Activated naive CD8-positive, alpha-beta T cell treated with anti-CD3 and anti-CD28 coated beads, Interleukin-2, amount 10 ng/mL, durations not matched to agents 7 days and 5 days (primary cell): ENCODE measurements at regions not wholly inside any gene's neighbourhood (a gene's known extent, or its start where the extent isn't known, plus 50 kb on each side); places are given as distances from the start of the nearest gene placed in this dataset.
"Not testable (repeated sequence)": the region's sequence is repeated elsewhere in the genome, so short reads cannot be mapped to it uniquely, and the experiment has no call there.

Experiments used
- ATAC-seq: fragments of 150-1000 bp; cut with Tn5 transposase; one replicate; pipeline ENCODE4 v1.10.0; 2021; ENCODE audit warnings: low read depth, moderate library complexity
- POLR2A ChIA-PET: fragments of 350-600 bp; sonication (Branson Sonifier 250); formaldehyde crosslinking; loops from one replicate; lab custom pipeline; 2021; ENCODE audit warnings: antibody characterized with exemption; lab: Charles Lee
- DNase-seq: peaks from one replicate; pipeline ENCODE4 v3.0.0; 2021
- H3K27ac Mint-ChIP-seq: one replicate; pipeline ENCODE4 v1.8.0; 2022; ENCODE audit warnings: mild to moderate bottlenecking, mixed read lengths
- H3K27me3 Mint-ChIP-seq: one replicate; pipeline ENCODE4 v1.8.0; 2022; ENCODE audit warnings: mild to moderate bottlenecking, moderate library complexity, mixed read lengths
- H3K36me3 Mint-ChIP-seq: one replicate; pipeline ENCODE4 v1.8.0; 2021; ENCODE audit warnings: mild to moderate bottlenecking, mixed read lengths
- H3K4me1 Mint-ChIP-seq: one replicate; pipeline ENCODE4 v1.8.0; 2021; ENCODE audit warnings: mixed read lengths
- H3K4me3 Mint-ChIP-seq: one replicate; pipeline ENCODE4 v1.8.0; 2022; ENCODE audit warnings: mild to moderate bottlenecking, moderate library complexity, mixed read lengths
- H3K9me3 Mint-ChIP-seq: one replicate; pipeline ENCODE4 v1.8.0; 2021; ENCODE audit warnings: mixed read lengths

DNA sequence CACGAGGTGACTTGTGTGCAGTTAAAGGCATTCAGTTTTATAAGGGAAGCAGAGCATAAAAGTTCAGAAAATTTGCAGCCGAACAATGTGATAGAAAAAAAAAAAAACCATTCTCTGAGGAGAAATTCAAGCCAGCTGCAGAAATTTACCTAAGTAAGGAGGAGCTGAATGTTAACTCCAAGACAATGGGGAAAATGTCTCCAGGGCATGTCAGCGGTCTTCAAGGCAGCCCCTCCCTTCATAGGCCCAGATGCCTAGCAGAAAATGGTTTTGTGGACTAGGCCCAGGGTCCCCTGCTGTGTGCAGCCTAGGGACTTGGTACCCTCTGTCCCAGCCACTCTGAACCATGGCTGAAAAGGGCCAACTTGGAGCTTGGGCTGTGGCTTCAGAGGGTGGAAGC is 1764.0 kb downstream of the C4orf33 start:
- ATAC-seq = no peak
- H3K27ac Mint-ChIP-seq = no peak overlapping the region
- H3K4me3 Mint-ChIP-seq = no peak overlapping the region
- no peaks in the 10 kb centered on the region for H3K27me3 Mint-ChIP-seq
- POLR2A ChIA-PET = no interaction called here
- H3K36me3 Mint-ChIP-seq = no peaks in the 10 kb centered on the region
- DNase-seq = no peak
- peaks cover 7% of the 10 kb centered on the region for H3K9me3 Mint-ChIP-seq
- H3K4me1 Mint-ChIP-seq = no peaks in the 10 kb centered on the region

DNA sequence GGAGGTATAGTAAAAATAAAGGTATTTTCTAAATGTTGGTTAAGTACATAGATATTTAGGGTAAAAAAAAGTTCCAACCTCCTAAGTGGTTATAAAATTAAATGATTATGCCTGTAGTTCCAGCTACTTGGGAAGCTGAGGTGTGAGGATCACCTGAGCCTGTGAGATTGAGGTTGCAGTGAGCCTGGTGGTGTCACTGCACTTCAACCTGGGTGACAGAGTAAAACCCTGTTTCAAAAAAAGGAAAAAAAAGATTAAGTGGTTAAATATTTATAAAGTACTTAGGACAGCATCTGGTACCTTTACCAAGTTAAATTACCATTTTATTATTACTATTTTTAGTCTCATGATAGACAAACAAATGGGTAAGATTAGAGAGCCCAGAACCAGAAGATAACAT is 1801.0 kb downstream of the C4orf33 start:
- Mint-ChIP-seq H3K9me3 (no peaks in the 10 kb centered on the region), H3K27me3 (no peaks in the 10 kb centered on the region), H3K4me3 (no peak overlapping the region), H3K27ac (no peak overlapping the region), H3K4me1 (no peaks in the 10 kb centered on the region), H3K36me3 (no peaks in the 10 kb centered on the region)
- POLR2A ChIA-PET = no interaction called here
- DNase-seq = no peak
- ATAC-seq = no peak

DNA sequence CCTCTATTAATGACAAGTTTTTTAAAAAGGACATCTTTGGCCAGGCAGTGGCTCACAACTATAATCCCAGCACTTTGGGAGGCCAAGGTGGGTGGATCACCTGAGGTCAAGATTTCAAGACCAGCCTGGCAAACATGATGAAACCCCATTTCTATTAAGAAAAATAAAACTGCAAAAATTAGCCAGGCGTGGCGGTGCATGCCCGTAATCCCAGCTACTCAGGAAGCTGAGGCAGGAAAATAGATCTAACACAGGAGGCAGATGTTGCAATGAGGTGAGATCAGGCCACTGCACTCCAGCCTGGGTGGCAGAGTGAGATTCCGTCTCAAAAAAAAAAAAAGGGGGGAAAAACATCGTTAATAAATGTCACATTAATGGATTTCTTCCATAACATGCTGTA is 1805.4 kb downstream of the C4orf33 start:
- Mint-ChIP-seq H3K27ac (no peak overlapping the region), H3K27me3 (no peaks in the 10 kb centered on the region), H3K4me3 (no peak overlapping the region), H3K4me1 (no peaks in the 10 kb centered on the region), H3K9me3 (no peaks in the 10 kb centered on the region), H3K36me3 (no peaks in the 10 kb centered on the region)
- POLR2A ChIA-PET = no interaction called here
- ATAC-seq = no peak
- DNase-seq = no peak

DNA sequence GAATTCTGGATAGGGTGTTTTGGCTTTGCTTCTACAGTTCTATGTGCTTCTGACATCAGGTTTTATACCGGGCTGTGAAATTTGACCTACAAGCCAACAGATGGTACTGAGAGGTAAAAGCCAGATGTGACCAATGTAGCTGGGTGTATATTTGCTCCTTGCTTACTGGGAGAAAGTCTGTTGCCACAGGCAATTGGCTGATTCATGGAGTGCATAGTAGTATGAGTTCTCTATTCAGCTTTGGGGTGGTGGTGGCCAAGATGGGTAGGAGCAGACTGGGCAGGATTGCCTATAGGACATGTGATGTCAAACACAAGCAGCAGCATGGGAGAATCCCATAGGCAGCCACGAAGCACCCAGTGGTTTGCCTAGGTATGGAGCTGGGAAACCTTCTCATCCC is 1827.0 kb downstream of the C4orf33 start:
- DNase-seq (no peak), ATAC-seq (no peak)
- Mint-ChIP-seq H3K4me1 (no peaks in the 10 kb centered on the region), H3K9me3 (peaks cover 9% of the 10 kb centered on the region), H3K4me3 (no peak overlapping the region), H3K27me3 (no peaks in the 10 kb centered on the region), H3K36me3 (no peaks in the 10 kb centered on the region), H3K27ac (no peak overlapping the region)
- POLR2A ChIA-PET = no interaction called here

DNA sequence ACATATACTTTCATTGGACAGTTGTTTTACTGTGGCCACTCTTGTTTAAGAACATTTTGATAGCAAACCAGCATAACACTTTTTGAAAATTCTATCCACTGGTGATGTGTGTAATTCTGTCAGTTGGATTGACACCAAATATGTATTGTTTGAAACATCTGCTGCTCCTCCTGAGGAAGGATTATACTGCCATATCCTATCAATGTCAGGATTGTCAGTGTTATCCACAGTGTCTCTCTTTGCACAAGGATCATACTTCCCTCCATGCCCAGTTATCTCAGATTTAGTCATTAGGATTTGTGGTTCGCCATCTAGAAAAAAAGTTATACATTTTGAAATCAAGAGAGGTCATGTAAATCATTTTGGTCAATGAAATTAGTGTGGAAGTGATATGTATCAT is 1859.6 kb downstream of the C4orf33 start:
- H3K36me3 Mint-ChIP-seq = peaks cover 1% of the 10 kb centered on the region
- H3K27ac Mint-ChIP-seq = no peak overlapping the region
- no peaks in the 10 kb centered on the region for H3K9me3 Mint-ChIP-seq
- H3K27me3 Mint-ChIP-seq = no peaks in the 10 kb centered on the region
- POLR2A ChIA-PET = no interaction called here
- DNase-seq = no peak
- no peaks in the 10 kb centered on the region for H3K4me1 Mint-ChIP-seq
- ATAC-seq = no peak
- H3K4me3 Mint-ChIP-seq = no peak overlapping the region

DNA sequence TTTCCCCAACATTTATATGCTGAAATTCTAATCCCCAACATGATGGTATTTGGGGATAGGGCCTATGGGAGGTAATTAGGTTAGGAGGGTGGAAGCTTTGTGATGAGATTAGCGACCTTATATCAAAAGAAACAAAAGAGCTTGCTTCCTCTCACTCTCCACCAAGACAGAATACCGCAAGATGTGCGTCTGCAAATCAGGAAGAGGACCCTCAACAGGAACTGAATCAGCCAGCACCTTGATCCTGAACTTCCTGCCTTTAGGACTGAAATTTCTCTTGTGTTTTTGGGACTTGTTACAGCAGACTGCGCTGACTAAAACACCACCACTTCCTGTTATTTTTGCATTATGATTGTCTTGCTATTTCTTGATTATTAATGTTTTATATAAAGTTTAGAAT is 1889.4 kb downstream of the C4orf33 start:
- Mint-ChIP-seq H3K27me3 (no peaks in the 10 kb centered on the region), H3K4me3 (no peak overlapping the region), H3K27ac (no peak overlapping the region), H3K9me3 (peaks cover 1% of the 10 kb centered on the region), H3K4me1 (no peaks in the 10 kb centered on the region), H3K36me3 (no peaks in the 10 kb centered on the region)
- DNase-seq (no peak), ATAC-seq (no peak)
- POLR2A ChIA-PET = no interaction called here

DNA sequence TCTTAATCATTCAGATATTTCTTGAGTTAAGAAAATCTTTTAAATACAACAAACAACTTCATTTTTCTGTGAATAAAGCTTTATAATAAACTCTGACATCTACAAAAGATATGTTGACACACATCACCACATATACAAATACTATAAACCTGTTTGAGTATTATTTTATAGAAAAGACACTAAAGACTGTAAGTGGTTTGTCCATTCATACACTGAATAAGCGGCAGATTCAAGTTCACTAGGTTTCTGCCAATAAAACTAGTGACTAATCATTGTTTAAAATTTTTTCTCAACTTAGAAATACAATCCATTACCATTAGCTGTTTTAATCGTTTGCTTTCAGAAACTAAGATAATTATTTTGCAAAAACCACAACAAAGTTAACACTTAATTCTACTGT is 1900.0 kb downstream of the C4orf33 start:
- Mint-ChIP-seq H3K27ac (no peak overlapping the region), H3K36me3 (no peaks in the 10 kb centered on the region), H3K4me3 (no peak overlapping the region), H3K4me1 (no peaks in the 10 kb centered on the region), H3K27me3 (no peaks in the 10 kb centered on the region), H3K9me3 (peaks cover 1% of the 10 kb centered on the region)
- no peak for ATAC-seq
- DNase-seq = no peak
- POLR2A ChIA-PET = no interaction called here

DNA sequence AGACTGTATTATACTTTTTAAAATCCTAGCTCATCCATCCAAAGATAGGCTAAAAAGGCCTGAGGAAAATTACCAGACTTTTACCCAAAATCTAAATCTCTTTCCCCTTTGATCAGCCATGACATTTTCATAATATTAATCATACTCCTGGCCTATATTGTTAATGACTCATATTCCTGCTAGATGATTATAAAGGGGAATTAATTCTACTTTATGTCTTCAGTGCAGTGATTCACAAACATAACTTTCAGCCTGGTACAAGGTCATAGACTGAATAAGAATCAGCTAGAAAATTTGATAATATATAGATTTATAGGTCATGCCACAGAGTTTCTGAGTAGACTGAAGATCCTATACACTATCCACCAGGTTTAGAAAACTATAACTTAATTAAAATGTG is 1905.4 kb downstream of the C4orf33 start:
- no peaks in the 10 kb centered on the region for H3K4me1 Mint-ChIP-seq

DNA sequence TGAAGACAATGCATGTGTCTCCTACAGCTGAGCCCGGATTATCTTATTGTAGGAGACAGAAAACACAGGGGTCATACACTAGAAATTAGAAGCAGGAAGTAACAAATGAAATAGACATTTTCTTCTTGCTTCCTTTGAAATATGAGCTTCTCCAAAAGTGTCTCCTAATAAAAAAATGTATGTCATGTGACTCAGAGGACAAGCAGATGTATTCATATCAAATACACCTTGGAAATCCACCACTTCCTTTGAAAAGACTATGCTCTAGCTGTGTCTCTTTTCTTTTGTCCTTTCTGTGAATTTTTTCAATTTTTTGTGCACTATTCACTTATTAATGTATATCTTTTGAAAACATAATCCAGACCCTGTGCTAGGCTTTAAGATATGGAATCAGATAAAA is 1906.2 kb downstream of the C4orf33 start:
- ATAC-seq (no peak), DNase-seq (no peak)
- Mint-ChIP-seq H3K27me3 (no peaks in the 10 kb centered on the region), H3K9me3 (no peaks in the 10 kb centered on the region), H3K4me1 (no peaks in the 10 kb centered on the region), H3K36me3 (no peaks in the 10 kb centered on the region), H3K4me3 (no peak overlapping the region), H3K27ac (no peak overlapping the region)
- POLR2A ChIA-PET = no interaction called here

More for the DNA sequence above, 1905.4 kb downstream of the C4orf33 start:
- Mint-ChIP-seq H3K27me3 (no peaks in the 10 kb centered on the region), H3K27ac (no peak overlapping the region), H3K9me3 (no peaks in the 10 kb centered on the region), H3K36me3 (no peaks in the 10 kb centered on the region), H3K4me3 (no peak overlapping the region)
- POLR2A ChIA-PET = no interaction called here
- ATAC-seq (no peak), DNase-seq (no peak)

DNA sequence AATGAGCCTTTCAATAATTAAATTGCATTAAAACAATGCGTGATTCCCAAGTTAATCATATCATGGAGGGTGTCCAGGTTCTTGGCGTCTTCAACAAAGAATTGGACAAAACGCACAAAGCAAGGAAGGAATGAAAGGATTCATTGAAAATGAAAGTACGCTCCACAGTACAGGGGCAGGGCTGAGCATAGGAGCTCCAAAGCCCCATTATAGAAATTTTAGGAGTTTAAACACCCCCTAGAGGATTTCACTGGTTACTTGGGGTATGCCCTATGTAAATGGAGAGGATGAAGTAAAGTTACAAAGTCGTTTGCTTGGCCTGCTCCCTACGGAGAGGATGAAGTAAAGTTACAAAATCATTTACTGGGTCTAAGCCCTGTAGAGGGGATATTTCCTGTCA is 1910.4 kb downstream of the C4orf33 start:
- H3K27me3 Mint-ChIP-seq = no peaks in the 10 kb centered on the region
- no peaks in the 10 kb centered on the region for H3K36me3 Mint-ChIP-seq
- no peak for DNase-seq
- H3K9me3 Mint-ChIP-seq = no peaks in the 10 kb centered on the region
- no peak for ATAC-seq
- POLR2A ChIA-PET = no interaction called here
- H3K4me3 Mint-ChIP-seq = no peak overlapping the region
- H3K4me1 Mint-ChIP-seq = no peaks in the 10 kb centered on the region
- no peak overlapping the region for H3K27ac Mint-ChIP-seq

DNA sequence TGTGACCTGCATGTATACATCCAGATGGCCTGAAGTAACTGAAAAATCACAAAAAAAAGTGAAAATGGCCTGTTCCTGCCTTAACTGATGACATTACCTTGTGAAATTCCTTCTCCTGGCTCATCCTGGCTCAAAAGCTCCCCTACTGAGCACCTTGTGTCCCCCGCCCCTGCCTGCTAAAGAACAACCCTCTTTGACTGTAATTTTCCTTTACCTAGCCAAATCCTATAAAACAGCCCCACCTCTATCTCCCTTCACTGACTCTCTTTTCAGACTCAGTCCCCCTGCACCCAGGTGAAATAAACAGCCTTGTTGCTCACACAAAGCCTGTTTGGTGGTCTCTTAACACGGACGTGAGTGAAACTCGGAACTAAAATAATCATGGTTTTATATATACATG is 1916.0 kb downstream of the C4orf33 start:
- H3K4me1 Mint-ChIP-seq, H3K9me3 Mint-ChIP-seq, POLR2A ChIA-PET, H3K27me3 Mint-ChIP-seq, H3K27ac Mint-ChIP-seq, DNase-seq, H3K36me3 Mint-ChIP-seq, ATAC-seq, H3K4me3 Mint-ChIP-seq: not testable (repeated sequence)

DNA sequence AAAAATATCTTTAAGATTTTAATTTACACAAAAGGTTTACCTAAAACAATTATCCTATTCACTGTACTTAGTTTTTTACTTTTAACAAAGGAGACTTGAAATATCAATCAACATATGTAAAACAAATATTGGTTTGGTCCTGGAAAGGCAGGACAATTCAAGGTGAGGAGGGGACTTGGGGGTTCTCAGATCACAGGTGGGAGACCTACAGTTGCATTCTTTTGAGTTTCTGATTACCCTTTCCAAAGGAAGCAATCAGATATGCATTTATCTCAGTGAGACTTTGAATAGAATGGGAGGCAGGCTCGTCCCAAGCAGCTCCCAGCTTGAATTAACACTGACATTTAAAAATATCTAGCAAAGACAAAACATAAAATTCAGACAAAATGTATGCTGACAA is 1917.3 kb downstream of the C4orf33 start:
- Mint-ChIP-seq H3K27me3 (no peaks in the 10 kb centered on the region), H3K27ac (no peak overlapping the region), H3K9me3 (no peaks in the 10 kb centered on the region), H3K4me1 (no peaks in the 10 kb centered on the region), H3K36me3 (no peaks in the 10 kb centered on the region), H3K4me3 (no peak overlapping the region)
- ATAC-seq (no peak), DNase-seq (no peak)
- POLR2A ChIA-PET = no interaction called here

DNA sequence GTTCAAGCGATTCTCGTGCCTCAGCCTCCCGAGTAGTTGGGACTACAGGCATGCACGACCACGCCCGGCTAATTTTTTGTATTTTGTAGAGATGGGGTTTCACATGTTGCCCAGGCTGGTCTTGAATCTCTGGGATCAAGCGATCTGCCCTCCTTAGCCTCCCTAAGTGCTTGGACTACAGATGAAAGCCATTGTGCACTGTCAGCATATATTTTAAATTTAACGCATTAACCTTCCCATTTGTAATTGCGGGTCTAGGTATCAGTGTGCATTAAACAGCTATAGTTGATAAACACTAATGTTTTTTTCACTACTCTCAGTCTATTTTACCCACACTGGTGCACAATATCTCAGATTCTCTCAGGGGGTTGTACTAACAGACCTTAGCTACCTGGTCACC is 1930.8 kb downstream of the C4orf33 start:
- H3K36me3 Mint-ChIP-seq = no peaks in the 10 kb centered on the region
- H3K9me3 Mint-ChIP-seq = peaks cover 2% of the 10 kb centered on the region
- no peak for DNase-seq
- H3K4me3 Mint-ChIP-seq = no peak overlapping the region
- no peaks in the 10 kb centered on the region for H3K27me3 Mint-ChIP-seq
- ATAC-seq = no peak
- H3K27ac Mint-ChIP-seq = no peak overlapping the region
- H3K4me1 Mint-ChIP-seq = no peaks in the 10 kb centered on the region
- POLR2A ChIA-PET = no interaction called here

DNA sequence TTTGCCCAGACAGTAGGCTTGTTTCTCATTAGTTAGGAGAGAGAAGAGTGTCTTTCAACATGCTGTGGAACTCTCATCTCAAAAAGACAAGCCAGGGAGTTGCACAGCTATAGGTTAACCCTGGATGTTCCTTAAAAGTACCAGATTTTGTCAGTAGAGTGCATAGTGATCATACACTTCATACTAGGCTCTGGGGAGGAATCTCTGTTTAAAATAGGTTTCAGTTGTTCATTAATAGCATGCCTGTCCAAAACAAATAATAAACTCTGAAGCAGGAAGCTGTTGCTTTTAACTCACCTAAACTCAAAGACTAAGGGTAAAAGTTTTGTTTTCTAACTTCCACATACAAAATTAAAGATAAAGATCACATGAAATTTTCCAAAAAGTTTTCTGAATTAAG is 1948.4 kb downstream of the C4orf33 start:
- no peak overlapping the region for H3K27ac Mint-ChIP-seq
- POLR2A ChIA-PET = no interaction called here
- ATAC-seq = no peak
- H3K4me3 Mint-ChIP-seq = no peak overlapping the region
- H3K9me3 Mint-ChIP-seq = no peaks in the 10 kb centered on the region
- no peak for DNase-seq
- H3K36me3 Mint-ChIP-seq = no peaks in the 10 kb centered on the region
- no peaks in the 10 kb centered on the region for H3K4me1 Mint-ChIP-seq
- no peaks in the 10 kb centered on the region for H3K27me3 Mint-ChIP-seq

DNA sequence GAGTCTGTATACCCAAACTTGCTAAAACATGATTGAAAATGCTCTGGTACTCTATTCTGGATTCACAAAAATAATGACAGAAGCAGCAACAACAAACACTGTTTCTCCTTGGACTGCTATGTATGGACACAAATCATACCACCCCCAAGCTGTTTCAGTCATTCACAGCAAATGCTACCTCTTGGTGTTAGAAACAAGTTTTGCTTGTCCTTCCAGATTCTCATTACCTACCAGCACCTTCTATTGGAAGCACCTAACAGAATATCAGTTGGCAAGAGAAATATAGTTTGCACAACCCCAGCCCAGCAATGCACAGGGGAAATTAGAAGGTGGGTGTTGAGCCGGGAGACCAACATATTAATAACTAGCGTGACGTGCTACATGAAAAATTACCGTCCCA is 1950.9 kb downstream of the C4orf33 start:
- no peak overlapping the region for H3K27ac Mint-ChIP-seq
- H3K9me3 Mint-ChIP-seq = no peaks in the 10 kb centered on the region
- H3K4me3 Mint-ChIP-seq = no peak overlapping the region
- H3K4me1 Mint-ChIP-seq = no peaks in the 10 kb centered on the region
- DNase-seq = no peak
- H3K27me3 Mint-ChIP-seq = no peaks in the 10 kb centered on the region
- H3K36me3 Mint-ChIP-seq = no peaks in the 10 kb centered on the region
- no peak for ATAC-seq
- POLR2A ChIA-PET = no interaction called here
